ENCODE measurements at regions not wholly inside any gene's neighbourhood (a gene's known extent, or its start where the extent isn't known, plus 50 kb on each side); places are given as distances from the start of the nearest gene placed in this dataset.

GRCh38 chr14:65892315-65892714 is 479.8 kb downstream of the FUT8 start:
- TF ChIP-seq, protein P1, sequence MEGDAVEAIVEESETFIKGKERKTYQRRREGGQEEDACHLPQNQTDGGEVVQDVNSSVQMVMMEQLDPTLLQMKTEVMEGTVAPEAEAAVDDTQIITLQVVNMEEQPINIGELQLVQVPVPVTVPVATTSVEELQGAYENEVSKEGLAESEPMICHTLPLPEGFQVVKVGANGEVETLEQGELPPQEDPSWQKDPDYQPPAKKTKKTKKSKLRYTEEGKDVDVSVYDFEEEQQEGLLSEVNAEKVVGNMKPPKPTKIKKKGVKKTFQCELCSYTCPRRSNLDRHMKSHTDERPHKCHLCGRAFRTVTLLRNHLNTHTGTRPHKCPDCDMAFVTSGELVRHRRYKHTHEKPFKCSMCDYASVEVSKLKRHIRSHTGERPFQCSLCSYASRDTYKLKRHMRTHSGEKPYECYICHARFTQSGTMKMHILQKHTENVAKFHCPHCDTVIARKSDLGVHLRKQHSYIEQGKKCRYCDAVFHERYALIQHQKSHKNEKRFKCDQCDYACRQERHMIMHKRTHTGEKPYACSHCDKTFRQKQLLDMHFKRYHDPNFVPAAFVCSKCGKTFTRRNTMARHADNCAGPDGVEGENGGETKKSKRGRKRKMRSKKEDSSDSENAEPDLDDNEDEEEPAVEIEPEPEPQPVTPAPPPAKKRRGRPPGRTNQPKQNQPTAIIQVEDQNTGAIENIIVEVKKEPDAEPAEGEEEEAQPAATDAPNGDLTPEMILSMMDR (conservative IDR thresholded peaks at IDR 0.05; ENCODE audit: low read depth, low read length): no peak
- TF ChIP-seq RFX5 (IDR thresholded peaks at IDR 0.05; ENCODE audit: low read depth, low read length) (no peak), RAD21 (IDR thresholded peaks at IDR 0.05; ENCODE audit: low read length) (no peak), POLR2A (IDR thresholded peaks at IDR 0.05; ENCODE audit: low read depth, low read length) (no peak), FOS (IDR thresholded peaks at IDR 0.05; ENCODE audit: low read depth, low read length) (no peak), CEBPB (IDR thresholded peaks at IDR 0.05; ENCODE audit: low read depth, low read length) (no peak), MAZ (IDR thresholded peaks at IDR 0.05; ENCODE audit: borderline replicate concordance, low read depth, low read length) (no peak), MAFK (IDR thresholded peaks at IDR 0.05; ENCODE audit: low read depth, low read length) (no peak), RCOR1 (IDR thresholded peaks at IDR 0.05; ENCODE audit: insufficient replicate concordance, low read length) (no peak), CHD1 (IDR thresholded peaks at IDR 0.05; ENCODE audit: low read depth, low read length) (no peak), SMC3 (IDR thresholded peaks at IDR 0.05; ENCODE audit: low read depth, low read length) (no peak)
- TF ChIP-seq, protein P2, sequence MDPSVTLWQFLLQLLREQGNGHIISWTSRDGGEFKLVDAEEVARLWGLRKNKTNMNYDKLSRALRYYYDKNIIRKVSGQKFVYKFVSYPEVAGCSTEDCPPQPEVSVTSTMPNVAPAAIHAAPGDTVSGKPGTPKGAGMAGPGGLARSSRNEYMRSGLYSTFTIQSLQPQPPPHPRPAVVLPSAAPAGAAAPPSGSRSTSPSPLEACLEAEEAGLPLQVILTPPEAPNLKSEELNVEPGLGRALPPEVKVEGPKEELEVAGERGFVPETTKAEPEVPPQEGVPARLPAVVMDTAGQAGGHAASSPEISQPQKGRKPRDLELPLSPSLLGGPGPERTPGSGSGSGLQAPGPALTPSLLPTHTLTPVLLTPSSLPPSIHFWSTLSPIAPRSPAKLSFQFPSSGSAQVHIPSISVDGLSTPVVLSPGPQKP (IDR thresholded peaks at IDR 0.05; ENCODE audit: borderline replicate concordance, low read depth, low read length): no peak
- TF ChIP-seq, protein P3, sequence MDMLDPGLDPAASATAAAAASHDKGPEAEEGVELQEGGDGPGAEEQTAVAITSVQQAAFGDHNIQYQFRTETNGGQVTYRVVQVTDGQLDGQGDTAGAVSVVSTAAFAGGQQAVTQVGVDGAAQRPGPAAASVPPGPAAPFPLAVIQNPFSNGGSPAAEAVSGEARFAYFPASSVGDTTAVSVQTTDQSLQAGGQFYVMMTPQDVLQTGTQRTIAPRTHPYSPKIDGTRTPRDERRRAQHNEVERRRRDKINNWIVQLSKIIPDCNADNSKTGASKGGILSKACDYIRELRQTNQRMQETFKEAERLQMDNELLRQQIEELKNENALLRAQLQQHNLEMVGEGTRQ (IDR thresholded peaks at IDR 0.05; ENCODE audit: low read depth, low read length): no peak
